ENCODE measurements at regions not wholly inside any gene's neighbourhood (a gene's known extent, or its start where the extent isn't known, plus 50 kb on each side); places are given as distances from the start of the nearest gene placed in this dataset.

DNA sequence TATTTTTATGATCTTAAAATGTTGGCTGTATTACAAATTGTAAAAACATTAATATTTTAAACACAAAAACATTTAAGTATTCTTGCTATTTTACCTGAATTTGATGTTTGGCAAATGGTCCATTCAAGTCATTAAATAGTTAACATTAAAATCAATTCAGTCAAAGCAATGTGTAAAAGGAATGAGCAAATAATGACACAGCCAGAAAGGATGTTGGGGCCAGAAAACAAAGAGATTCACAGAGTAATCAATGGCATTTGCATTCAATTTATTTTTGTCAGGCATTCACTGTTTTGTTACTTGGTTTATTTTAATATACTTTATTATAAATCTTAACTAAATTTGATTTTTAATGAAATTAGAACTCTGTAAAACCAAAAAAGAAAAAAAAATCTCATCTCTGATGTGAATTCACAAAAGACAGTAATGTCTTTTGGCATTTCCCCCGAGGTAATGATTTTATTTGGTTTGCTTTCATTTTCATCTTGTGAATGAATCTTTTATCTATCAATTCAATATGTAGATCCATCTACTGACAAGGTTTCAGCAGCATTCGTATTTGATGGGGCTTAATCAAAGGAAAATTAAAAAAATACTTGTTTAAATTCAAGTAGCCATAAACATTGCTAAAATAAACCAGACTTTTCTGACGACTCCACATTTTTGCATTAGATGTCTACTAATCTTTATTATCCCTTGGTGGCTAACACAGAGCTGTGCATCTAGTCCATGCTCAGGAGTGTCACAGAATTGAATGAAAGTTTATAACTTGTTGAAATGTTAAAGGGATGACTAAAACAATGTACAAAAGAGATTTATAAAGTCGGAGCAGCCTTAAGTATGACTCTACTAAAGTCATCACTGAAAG, 866.7 kb upstream of the GJE1 start:
- TF ChIP-seq PRPF4 (IDR thresholded peaks at IDR 0.05; ENCODE audit: insufficient read depth, low read depth, low read length, poor library complexity, severe bottlenecking) (no peak), ZKSCAN3 (CRISPR knock-in tag; IDR thresholded peaks at IDR 0.05) (no peak), MCM3 (IDR thresholded peaks at IDR 0.05) (no peak), ZC3H11A (IDR thresholded peaks at IDR 0.05; ENCODE audit: low read depth, low read length) (no peak), JUNB (CRISPR knock-in tag; conservative IDR thresholded peaks at IDR 0.05) (no peak), PML (IDR thresholded peaks at IDR 0.05; ENCODE audit: low read length) (no peak), SREBF2 (CRISPR knock-in tag; IDR thresholded peaks at IDR 0.05) (no peak), HLTF (IDR thresholded peaks at IDR 0.05) (no peak), MTA3 (IDR thresholded peaks at IDR 0.05; ENCODE audit: borderline replicate concordance) (no peak), SMARCB1 (IDR thresholded peaks at IDR 0.05; ENCODE audit: insufficient read length, low read depth) (no peak), ZEB2 (IDR thresholded peaks at IDR 0.05) (no peak), NR2F6 (CRISPR knock-in tag; IDR thresholded peaks at IDR 0.05) (no peak)
- TF ChIP-seq, protein P1, sequence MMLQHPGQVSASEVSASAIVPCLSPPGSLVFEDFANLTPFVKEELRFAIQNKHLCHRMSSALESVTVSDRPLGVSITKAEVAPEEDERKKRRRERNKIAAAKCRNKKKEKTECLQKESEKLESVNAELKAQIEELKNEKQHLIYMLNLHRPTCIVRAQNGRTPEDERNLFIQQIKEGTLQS (IDR thresholded peaks at IDR 0.05) = no peak
- TF ChIP-seq, protein P1 (CRISPR knock-in tag; conservative IDR thresholded peaks at IDR 0.05) = no peak
- TF ChIP-seq, protein P2, sequence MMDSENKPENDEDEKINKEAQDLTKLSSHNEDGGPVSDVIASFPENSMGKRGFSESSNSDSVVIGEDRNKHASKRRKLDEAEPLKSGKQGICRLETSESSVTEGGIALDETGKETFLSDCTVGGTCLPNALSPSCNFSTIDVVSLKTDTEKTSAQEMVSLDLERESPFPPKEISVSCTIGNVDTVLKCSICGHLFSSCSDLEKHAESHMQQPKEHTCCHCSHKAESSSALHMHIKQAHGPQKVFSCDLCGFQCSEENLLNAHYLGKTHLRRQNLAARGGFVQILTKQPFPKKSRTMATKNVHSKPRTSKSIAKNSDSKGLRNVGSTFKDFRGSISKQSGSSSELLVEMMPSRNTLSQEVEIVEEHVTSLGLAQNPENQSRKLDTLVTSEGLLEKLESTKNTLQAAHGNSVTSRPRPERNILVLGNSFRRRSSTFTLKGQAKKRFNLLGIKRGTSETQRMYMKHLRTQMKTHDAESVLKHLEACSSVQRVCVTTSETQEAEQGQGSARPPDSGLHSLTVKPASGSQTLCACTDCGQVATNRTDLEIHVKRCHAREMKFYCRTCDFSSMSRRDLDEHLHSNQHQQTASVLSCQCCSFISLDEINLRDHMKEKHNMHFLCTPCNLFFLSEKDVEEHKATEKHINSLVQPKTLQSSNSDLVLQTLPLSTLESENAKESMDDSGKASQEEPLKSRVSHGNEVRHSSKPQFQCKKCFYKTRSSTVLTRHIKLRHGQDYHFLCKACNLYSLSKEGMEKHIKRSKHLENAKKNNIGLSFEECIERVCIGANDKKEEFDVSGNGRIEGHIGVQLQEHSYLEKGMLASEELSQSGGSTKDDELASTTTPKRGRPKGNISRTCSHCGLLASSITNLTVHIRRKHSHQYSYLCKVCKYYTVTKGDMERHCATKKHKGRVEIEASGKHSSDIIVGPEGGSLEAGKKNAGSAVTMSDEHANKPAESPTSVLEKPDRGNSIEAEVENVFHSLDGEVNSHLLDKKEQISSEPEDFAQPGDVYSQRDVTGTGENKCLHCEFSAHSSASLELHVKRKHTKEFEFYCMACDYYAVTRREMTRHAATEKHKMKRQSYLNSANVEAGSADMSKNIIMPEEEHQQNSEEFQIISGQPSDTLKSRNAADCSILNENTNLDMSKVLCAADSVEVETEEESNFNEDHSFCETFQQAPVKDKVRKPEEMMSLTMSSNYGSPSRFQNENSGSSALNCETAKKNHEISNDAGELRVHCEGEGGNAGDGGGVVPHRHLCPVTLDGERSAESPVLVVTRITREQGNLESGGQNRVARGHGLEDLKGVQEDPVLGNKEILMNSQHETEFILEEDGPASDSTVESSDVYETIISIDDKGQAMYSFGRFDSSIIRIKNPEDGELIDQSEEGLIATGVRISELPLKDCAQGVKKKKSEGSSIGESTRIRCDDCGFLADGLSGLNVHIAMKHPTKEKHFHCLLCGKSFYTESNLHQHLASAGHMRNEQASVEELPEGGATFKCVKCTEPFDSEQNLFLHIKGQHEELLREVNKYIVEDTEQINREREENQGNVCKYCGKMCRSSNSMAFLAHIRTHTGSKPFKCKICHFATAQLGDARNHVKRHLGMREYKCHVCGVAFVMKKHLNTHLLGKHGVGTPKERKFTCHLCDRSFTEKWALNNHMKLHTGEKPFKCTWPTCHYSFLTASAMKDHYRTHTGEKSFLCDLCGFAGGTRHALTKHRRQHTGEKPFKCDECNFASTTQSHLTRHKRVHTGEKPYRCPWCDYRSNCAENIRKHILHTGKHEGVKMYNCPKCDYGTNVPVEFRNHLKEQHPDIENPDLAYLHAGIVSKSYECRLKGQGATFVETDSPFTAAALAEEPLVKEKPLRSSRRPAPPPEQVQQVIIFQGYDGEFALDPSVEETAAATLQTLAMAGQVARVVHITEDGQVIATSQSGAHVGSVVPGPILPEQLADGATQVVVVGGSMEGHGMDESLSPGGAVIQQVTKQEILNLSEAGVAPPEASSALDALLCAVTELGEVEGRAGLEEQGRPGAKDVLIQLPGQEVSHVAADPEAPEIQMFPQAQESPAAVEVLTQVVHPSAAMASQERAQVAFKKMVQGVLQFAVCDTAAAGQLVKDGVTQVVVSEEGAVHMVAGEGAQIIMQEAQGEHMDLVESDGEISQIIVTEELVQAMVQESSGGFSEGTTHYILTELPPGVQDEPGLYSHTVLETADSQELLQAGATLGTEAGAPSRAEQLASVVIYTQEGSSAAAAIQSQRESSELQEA (IDR thresholded peaks at IDR 0.05; ENCODE audit: low read depth) = no peak
- TF ChIP-seq, protein P3, sequence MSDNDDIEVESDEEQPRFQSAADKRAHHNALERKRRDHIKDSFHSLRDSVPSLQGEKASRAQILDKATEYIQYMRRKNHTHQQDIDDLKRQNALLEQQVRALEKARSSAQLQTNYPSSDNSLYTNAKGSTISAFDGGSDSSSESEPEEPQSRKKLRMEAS (CRISPR knock-in tag; IDR thresholded peaks at IDR 0.05) = no peak
- Histone ChIP-seq H3K9ac (ENCODE audit: insufficient read depth in 1 of 2, low read depth in 2 of 2, low read length in 2 of 2) (no peak overlapping the region), H3K9me1 (ENCODE audit: control insufficient read depth, insufficient read depth, low read length) (no peaks in the 10 kb centered on the region), H3K36me3 (ENCODE audit: control insufficient read depth, insufficient read depth, low read length) (no peaks in the 10 kb centered on the region), H3K27me3 (ENCODE audit: control insufficient read depth in 2 of 2, insufficient read depth in 2 of 2, low read length in 2 of 2) (no peaks in the 10 kb centered on the region), H3K4me1 (replicated peaks in 1 of 2; ENCODE audit: control insufficient read depth in 2 of 2, insufficient read depth in 2 of 2, low read length in 2 of 2) (peaks cover 0 to 2% of the 10 kb centered on the region in 2 experiments; a peak in 1 of 5 replicates), H3K4me3 (no peak overlapping the region), H4K20me1 (replicated peaks; ENCODE audit: control insufficient read depth, insufficient read depth, low read length) (no peaks in the 10 kb centered on the region), H3K4me2 (ENCODE audit: insufficient read depth, low read length) (no peak overlapping the region), H2AFZ (ENCODE audit: low read depth, low read length) (no peak overlapping the region), H3K79me2 (ENCODE audit: control insufficient read depth, insufficient read depth, low read length) (no peaks in the 10 kb centered on the region), H3K9me3 (replicated peaks; ENCODE audit: control insufficient read depth, insufficient read depth, low read depth, low read length) (no peaks in the 10 kb centered on the region), H3K27ac (ENCODE audit: extremely low read depth, low read depth, low read length) (no peak overlapping the region)
- BruUV-seq (replicated peaks) = no TSS peak
- FAIRE-seq = no peak
- POLR2A ChIA-PET = no interaction called here
- intact Hi-C loops (cut with micrococcal nuclease) (no loop called here), in situ Hi-C loops (cut with MboI) (no loop called here)
- no peak for ATAC-seq
- 4% methylated on average over 4 of the region's 4 CpGs for WGBS (ENCODE audit: insufficient coverage, low coverage, missing lambda C conversion rate)
- CTCF ChIA-PET (ENCODE audit: low intra/inter-chr PET ratio) = no interaction called here
- DNase-seq (ENCODE audit: extremely low read depth in 1 of 4, low spot score in 3 of 4) = no peak

All from K562 (cell line).